WTC11 (cell line): ENCODE measurements at regions not wholly inside any gene's neighbourhood (a gene's known extent, or its start where the extent isn't known, plus 50 kb on each side); places are given as distances from the start of the nearest gene placed in this dataset.

Experiments used
- ATAC-seq: fragments of 200-7000 bp; cut with Tn5 transposase; 2 replicates; pipeline ENCODE4 v1.10.0; 2021; ENCODE audit warnings: mild to moderate bottlenecking, moderate library complexity
- CTCF ChIA-PET: fragments of 300-600 bp; sonication (Branson Sonifier 250); formaldehyde crosslinking; loops from one replicate; lab custom pipeline; 2021; ENCODE audit warnings: antibody characterized with exemption; lab: Charles Lee
- POLR2A ChIA-PET: fragments of 350-600 bp; sonication (Branson Sonifier 250); formaldehyde crosslinking; loops from one replicate; lab custom pipeline; 2021; ENCODE audit warnings: antibody characterized with exemption; lab: Charles Lee
- DNase-seq: peaks from one replicate; pipeline ENCODE4 v3.0.0; 2021; ENCODE audit warnings: low spot score
- H3K27ac Mint-ChIP-seq: 2 replicates; pipeline ENCODE4 v1.8.0; 2021; ENCODE audit warnings: mixed read lengths
- H3K27me3 Mint-ChIP-seq: 2 replicates; pipeline ENCODE4 v1.8.0; 2021; ENCODE audit warnings: low read depth, mild to moderate bottlenecking, moderate library complexity, mixed read lengths
- H3K36me3 Mint-ChIP-seq: 2 replicates; pipeline ENCODE4 v1.8.0; 2021; ENCODE audit warnings: mixed read lengths
- H3K4me1 Mint-ChIP-seq: 2 replicates; pipeline ENCODE4 v1.8.0; 2022; ENCODE audit warnings: mixed read lengths
- H3K4me3 Mint-ChIP-seq: 2 replicates; pipeline ENCODE4 v1.8.0; 2021; ENCODE audit warnings: mild to moderate bottlenecking, moderate library complexity, mixed read lengths
- H3K9me3 Mint-ChIP-seq: 2 replicates; pipeline ENCODE4 v1.8.0; 2021; ENCODE audit warnings: mixed read lengths
- ARID4B ChIP-seq: sonication (generic); formaldehyde crosslinking; IDR thresholded peaks from 2 replicates; pipeline ENCODE4 v1.8.0; 2023; ENCODE audit warnings: missing genetic modification reagents, mild to moderate bottlenecking, borderline replicate concordance
- ATF1 ChIP-seq: sonication (generic); formaldehyde crosslinking; IDR thresholded peaks from 2 replicates; pipeline ENCODE4 v1.8.1; 2023; ENCODE audit warnings: mild to moderate bottlenecking, moderate library complexity, missing genetic modification reagents
- ELF4 ChIP-seq: sonication (generic); formaldehyde crosslinking; IDR thresholded peaks from 2 replicates; pipeline ENCODE4 v1.8.1; 2022; ENCODE audit warnings: low read depth, mild to moderate bottlenecking, moderate library complexity, missing genetic modification reagents
- ESRRA ChIP-seq: sonication (generic); formaldehyde crosslinking; IDR thresholded peaks from 2 replicates; pipeline ENCODE4 v1.8.1; 2022; ENCODE audit warnings: mild to moderate bottlenecking, missing genetic modification reagents, borderline replicate concordance
- ETV6 ChIP-seq: sonication (generic); formaldehyde crosslinking; IDR thresholded peaks from 2 replicates; pipeline ENCODE4 v1.8.1; 2022; ENCODE audit warnings: mild to moderate bottlenecking, missing genetic modification reagents
- FOXP1 ChIP-seq: sonication (generic); formaldehyde crosslinking; IDR thresholded peaks from 2 replicates; pipeline ENCODE4 v1.8.0; 2022; ENCODE audit warnings: missing genetic modification reagents, mild to moderate bottlenecking, moderate library complexity, borderline replicate concordance
- GABPB1 ChIP-seq: sonication (generic); formaldehyde crosslinking; IDR thresholded peaks from 2 replicates; pipeline ENCODE4 v1.8.1; 2023; ENCODE audit warnings: mild to moderate bottlenecking, missing genetic modification reagents
- HMGA2 ChIP-seq: fragments of 250-450 bp; sonication (Bioruptor Pico); IDR thresholded peaks from 2 replicates; pipeline ENCODE4 v1.4.0; 2021; ENCODE audit warnings: mild to moderate bottlenecking, moderate library complexity
- IRF1 ChIP-seq: sonication (generic); formaldehyde crosslinking; IDR thresholded peaks from 2 replicates; pipeline ENCODE4 v1.8.0; 2023; ENCODE audit warnings: missing genetic modification reagents
- IRF2 ChIP-seq: sonication (generic); formaldehyde crosslinking; IDR thresholded peaks from 2 replicates; pipeline ENCODE4 v1.8.0; 2022; ENCODE audit warnings: low read depth, missing genetic modification reagents, borderline replicate concordance
- MXD4 ChIP-seq: fragments of 250-450 bp; sonication (Bioruptor Pico); IDR thresholded peaks from 2 replicates; pipeline ENCODE4 v1.8.0; 2021; ENCODE audit warnings: mild to moderate bottlenecking, moderate library complexity, borderline replicate concordance
- NFE2L1 ChIP-seq: sonication (generic); formaldehyde crosslinking; IDR thresholded peaks from 2 replicates; pipeline ENCODE4 v1.8.1; 2023; ENCODE audit warnings: missing genetic modification reagents
- NFYB ChIP-seq: sonication (generic); formaldehyde crosslinking; conservative IDR thresholded peaks from 2 replicates; pipeline ENCODE4 v1.8.0; 2022; ENCODE audit warnings: low read depth, missing genetic modification reagents
- OVOL2 ChIP-seq: fragments of 250-450 bp; sonication (Bioruptor Pico); IDR thresholded peaks from 2 replicates; pipeline ENCODE4 v1.9.0; 2021; ENCODE audit warnings: mild to moderate bottlenecking, borderline replicate concordance
- PRDM15 ChIP-seq: sonication (generic); formaldehyde crosslinking; IDR thresholded peaks from 2 replicates; pipeline ENCODE4 v1.8.0; 2022; ENCODE audit warnings: missing genetic modification reagents
- TCF7 ChIP-seq: sonication (generic); formaldehyde crosslinking; IDR thresholded peaks from 2 replicates; pipeline ENCODE4 v1.8.0; 2022; ENCODE audit warnings: mild to moderate bottlenecking, low read depth, missing genetic modification reagents, moderate library complexity
- TEAD4 ChIP-seq: sonication (generic); formaldehyde crosslinking; IDR thresholded peaks from 2 replicates; pipeline ENCODE4 v1.8.0; 2022; ENCODE audit warnings: mild to moderate bottlenecking, missing genetic modification reagents
- ZNF219 ChIP-seq: sonication (generic); formaldehyde crosslinking; IDR thresholded peaks from 2 replicates; pipeline ENCODE4 v1.8.0; 2023; ENCODE audit warnings: missing genetic modification reagents, mild to moderate bottlenecking, borderline replicate concordance
- ZNF281 ChIP-seq: sonication (generic); formaldehyde crosslinking; IDR thresholded peaks from 2 replicates; pipeline ENCODE4 v1.8.0; 2023; ENCODE audit warnings: mild to moderate bottlenecking, missing genetic modification reagents
- ZNF317 ChIP-seq: sonication (generic); formaldehyde crosslinking; IDR thresholded peaks from 2 replicates; pipeline ENCODE4 v1.8.1; 2023; ENCODE audit warnings: low read depth, mild to moderate bottlenecking, moderate library complexity, missing genetic modification reagents, borderline replicate concordance
- ZNF396 ChIP-seq: fragments of 250-450 bp; sonication (Bioruptor Pico); IDR thresholded peaks from 2 replicates; pipeline ENCODE4 v1.8.0; 2021; ENCODE audit warnings: mild to moderate bottlenecking, moderate library complexity, borderline replicate concordance
- TF ChIP-seq, protein P1 (sequence below): fragments of 250-450 bp; sonication (Bioruptor Pico); IDR thresholded peaks from 2 replicates; pipeline ENCODE4 v1.9.0; 2021; ENCODE audit warnings: mild to moderate bottlenecking
- TF ChIP-seq, protein P2 (sequence below): sonication (generic); formaldehyde crosslinking; IDR thresholded peaks from 2 replicates; pipeline ENCODE4 v1.8.1; 2023; ENCODE audit warnings: mild to moderate bottlenecking, missing genetic modification reagents

DNA sequence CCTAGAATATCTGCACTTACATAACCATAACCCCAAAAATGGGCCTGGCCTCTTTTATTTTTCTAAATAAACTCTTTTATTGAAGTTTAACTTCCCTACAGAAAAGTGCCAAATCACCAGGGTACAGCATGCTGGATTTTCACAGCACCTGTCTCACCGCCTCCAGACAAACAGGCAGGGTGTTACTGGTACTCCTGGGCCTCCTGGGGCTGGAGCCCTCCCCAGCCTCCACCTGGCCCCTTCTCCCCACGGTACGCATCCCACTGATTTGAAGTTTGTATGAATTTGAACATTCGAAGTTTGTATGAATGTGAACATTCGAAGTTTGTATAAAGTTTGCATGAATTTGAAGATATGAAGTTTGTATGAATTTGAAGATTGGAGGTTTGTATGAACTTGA lies 232.1 kb downstream of the NDUFA10 start (continued):
- no peak for TF ChIP-seq TEAD4 (CRISPR knock-in tag)
- no peak for TF ChIP-seq ARID4B (CRISPR knock-in tag)
- no peak for TF ChIP-seq ZNF317 (CRISPR knock-in tag)
- TF ChIP-seq, protein P1, sequence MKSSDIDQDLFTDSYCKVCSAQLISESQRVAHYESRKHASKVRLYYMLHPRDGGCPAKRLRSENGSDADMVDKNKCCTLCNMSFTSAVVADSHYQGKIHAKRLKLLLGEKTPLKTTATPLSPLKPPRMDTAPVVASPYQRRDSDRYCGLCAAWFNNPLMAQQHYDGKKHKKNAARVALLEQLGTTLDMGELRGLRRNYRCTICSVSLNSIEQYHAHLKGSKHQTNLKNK (CRISPR knock-in tag): no peak
- no peak for TF ChIP-seq ETV6 (CRISPR knock-in tag)
- no peak for TF ChIP-seq MXD4 (CRISPR knock-in tag)
- no peak for TF ChIP-seq ELF4
- no peak for TF ChIP-seq FOXP1 (CRISPR knock-in tag)
- no peak for TF ChIP-seq HMGA2
- TF ChIP-seq ATF1 (CRISPR knock-in tag): no peak
- no peak for TF ChIP-seq PRDM15 (CRISPR knock-in tag)
- no peak for TF ChIP-seq NFE2L1 (CRISPR knock-in tag)
- no peak for TF ChIP-seq ESRRA
- TF ChIP-seq TCF7 (CRISPR knock-in tag): no peak

DNA sequence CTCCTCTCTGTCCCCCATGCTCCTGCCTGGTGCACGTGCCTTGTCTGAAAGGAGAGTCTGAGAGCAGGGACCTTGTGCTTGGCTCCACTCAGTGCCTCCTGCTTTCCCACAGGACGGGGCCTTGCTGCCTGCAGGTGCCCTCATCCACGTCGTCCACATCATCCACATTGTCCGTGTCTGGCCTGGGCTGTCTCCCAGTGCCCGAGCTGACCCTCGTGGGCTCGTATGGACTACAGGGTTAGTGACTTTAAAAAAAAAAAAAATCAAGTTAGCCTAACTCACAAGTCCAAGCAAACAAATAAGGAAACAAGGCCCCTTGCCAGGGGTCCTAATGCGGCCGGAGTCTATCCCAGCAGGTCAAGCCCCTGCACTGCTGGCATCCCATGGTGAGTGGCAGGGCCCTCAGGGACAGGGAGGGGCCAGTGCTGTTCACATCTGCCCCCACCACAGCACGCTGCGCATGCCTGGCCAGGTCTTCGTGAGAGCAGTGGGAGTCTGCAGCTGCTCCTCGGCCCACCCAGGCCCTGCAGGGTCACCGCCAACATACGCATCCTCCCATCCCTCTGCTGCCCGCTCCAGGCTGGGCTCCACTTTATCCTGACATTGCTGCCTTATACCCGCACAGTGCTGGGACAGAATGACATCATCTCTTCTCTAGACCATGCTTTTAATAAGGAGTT lies 232.6 kb downstream of the NDUFA10 start:
- POLR2A ChIA-PET: no interaction called here
- no peak overlapping the region for H3K4me3 Mint-ChIP-seq
- TF ChIP-seq NFYB (no peak), OVOL2 (CRISPR knock-in tag) (no peak), NFE2L1 (CRISPR knock-in tag) (no peak), TEAD4 (CRISPR knock-in tag) (no peak), IRF1 (CRISPR knock-in tag) (no peak), ZNF281 (CRISPR knock-in tag) (no peak), ZNF396 (CRISPR knock-in tag) (no peak), ZNF219 (CRISPR knock-in tag) (no peak), FOXP1 (CRISPR knock-in tag) (no peak), GABPB1 (no peak), IRF2 (CRISPR knock-in tag) (no peak)
- TF ChIP-seq, protein P2, sequence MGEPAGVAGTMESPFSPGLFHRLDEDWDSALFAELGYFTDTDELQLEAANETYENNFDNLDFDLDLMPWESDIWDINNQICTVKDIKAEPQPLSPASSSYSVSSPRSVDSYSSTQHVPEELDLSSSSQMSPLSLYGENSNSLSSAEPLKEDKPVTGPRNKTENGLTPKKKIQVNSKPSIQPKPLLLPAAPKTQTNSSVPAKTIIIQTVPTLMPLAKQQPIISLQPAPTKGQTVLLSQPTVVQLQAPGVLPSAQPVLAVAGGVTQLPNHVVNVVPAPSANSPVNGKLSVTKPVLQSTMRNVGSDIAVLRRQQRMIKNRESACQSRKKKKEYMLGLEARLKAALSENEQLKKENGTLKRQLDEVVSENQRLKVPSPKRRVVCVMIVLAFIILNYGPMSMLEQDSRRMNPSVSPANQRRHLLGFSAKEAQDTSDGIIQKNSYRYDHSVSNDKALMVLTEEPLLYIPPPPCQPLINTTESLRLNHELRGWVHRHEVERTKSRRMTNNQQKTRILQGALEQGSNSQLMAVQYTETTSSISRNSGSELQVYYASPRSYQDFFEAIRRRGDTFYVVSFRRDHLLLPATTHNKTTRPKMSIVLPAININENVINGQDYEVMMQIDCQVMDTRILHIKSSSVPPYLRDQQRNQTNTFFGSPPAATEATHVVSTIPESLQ (CRISPR knock-in tag): no peak
- ATAC-seq (no peak), DNase-seq (no peak)
- no peak overlapping the region for H3K27ac Mint-ChIP-seq
- H3K9me3 Mint-ChIP-seq: 0 out of 2 replicates have a peak, but pooled peaks cover 4% of the 10 kb centered on the region
- H3K4me1 Mint-ChIP-seq: no peaks in the 10 kb centered on the region
- no peaks in the 10 kb centered on the region for H3K27me3 Mint-ChIP-seq
- H3K36me3 Mint-ChIP-seq: no peaks in the 10 kb centered on the region
- CTCF ChIA-PET: no interaction called here
